ENCODE measurements at regions not wholly inside any gene's neighbourhood (a gene's known extent, or its start where the extent isn't known, plus 50 kb on each side); places are given as distances from the start of the nearest gene placed in this dataset.
A peak's percentile ranks its signal among the peaks of the same experiment; 100 is the strongest.

- peaks cover 4 to 5% of the 10 kb centered on the region in 2 donors for H3K9me3 Mint-ChIP-seq
- ATAC-seq (no peak), DNase-seq (no peak)
- H3K4me3 Mint-ChIP-seq, result no peak overlapping the region
- H3K27me3 Mint-ChIP-seq, result peaks cover 14% of the 10 kb centered on the region
- H3K27ac Mint-ChIP-seq, result no peak overlapping the region
- H3K4me1 Mint-ChIP-seq, result no peaks in the 10 kb centered on the region
Observed at GRCh38 chr20:21653628-21654027, 51.8 kb upstream of the PAX1 start.

GRCh38 chr20:21643417-21643816 lies 62.0 kb upstream of the PAX1 start:
- H3K4me3 Mint-ChIP-seq, result no peak overlapping the region
- H3K27ac Mint-ChIP-seq, result no peak overlapping the region
- H3K9me3 Mint-ChIP-seq, result peaks cover 17 to 21% of the 10 kb centered on the region in 2 donors
- DNase-seq (no peak), ATAC-seq (no peak)
- no peaks in the 10 kb centered on the region for H3K4me1 Mint-ChIP-seq
- H3K27me3 Mint-ChIP-seq, result peaks cover 9% of the 10 kb centered on the region

GRCh38 chr20:21640556-21640955 lies 64.9 kb upstream of the PAX1 start:
- Mint-ChIP-seq H3K27ac (no peak overlapping the region), H3K27me3 (peaks cover 9% of the 10 kb centered on the region), H3K9me3 (peaks cover 9 to 14% of the 10 kb centered on the region in 2 donors), H3K4me1 (no peaks in the 10 kb centered on the region), H3K4me3 (no peak overlapping the region)
- DNase-seq (no peak), ATAC-seq (no peak)

GRCh38 chr20:21633829-21634228 lies 71.6 kb upstream of the PAX1 start:
- no peak overlapping the region for H3K27ac Mint-ChIP-seq
- no peaks in the 10 kb centered on the region for H3K4me1 Mint-ChIP-seq
- ATAC-seq (no peak), DNase-seq (no peak)
- H3K9me3 Mint-ChIP-seq, result no peaks in the 10 kb centered on the region
- no peak overlapping the region for H3K4me3 Mint-ChIP-seq
- peaks cover 26% of the 10 kb centered on the region for H3K27me3 Mint-ChIP-seq

- H3K9me3 Mint-ChIP-seq, result no peaks in the 10 kb centered on the region
- H3K27me3 Mint-ChIP-seq, result peaks cover 34% of the 10 kb centered on the region
- no peak for ATAC-seq
- no peak overlapping the region for H3K4me3 Mint-ChIP-seq
- H3K27ac Mint-ChIP-seq, result no peak overlapping the region
- H3K4me1 Mint-ChIP-seq, result no peaks in the 10 kb centered on the region
- no peak for DNase-seq
Observed at GRCh38 chr20:21632735-21633053, 72.8 kb upstream of the PAX1 start.

- no peak for DNase-seq
Observed at GRCh38 chr20:21632031-21632734, 73.3 kb upstream of the PAX1 start.

GRCh38 chr20:21628800-21629199 lies 76.7 kb upstream of the PAX1 start:
- H3K27me3 Mint-ChIP-seq, result peaks cover 60% of the 10 kb centered on the region
- H3K4me1 Mint-ChIP-seq, result no peaks in the 10 kb centered on the region
- H3K9me3 Mint-ChIP-seq, result peaks cover 0 to 2% of the 10 kb centered on the region in 2 donors
- DNase-seq (no peak), ATAC-seq (no peak)
- no peak overlapping the region for H3K4me3 Mint-ChIP-seq
- H3K27ac Mint-ChIP-seq, result no peak overlapping the region

More at GRCh38 chr20:21632031-21632734, 73.3 kb upstream of the PAX1 start:
- Mint-ChIP-seq H3K27me3 (peaks cover 34% of the 10 kb centered on the region), H3K27ac (no peak overlapping the region), H3K4me3 (no peak overlapping the region), H3K4me1 (no peaks in the 10 kb centered on the region), H3K9me3 (no peaks in the 10 kb centered on the region)
- no peak for ATAC-seq

- H3K4me3 Mint-ChIP-seq, result no peak overlapping the region
- ATAC-seq, result no peak
- DNase-seq, result no peak
- peak overlapping the region in 1 of 2 donors; percentile 9 for H3K27ac Mint-ChIP-seq
- H3K9me3 Mint-ChIP-seq, result peaks cover 0 to 5% of the 10 kb centered on the region in 2 donors
- H3K4me1 Mint-ChIP-seq, result peaks cover 7% of the 10 kb centered on the region
- peaks cover 51% of the 10 kb centered on the region for H3K27me3 Mint-ChIP-seq
Observed at GRCh38 chr20:21623781-21624094, 81.7 kb upstream of the PAX1 start.

- DNase-seq, result no peak
- no peak for ATAC-seq
- Mint-ChIP-seq H3K27me3 (peaks cover 46% of the 10 kb centered on the region), H3K27ac (peak overlapping the region in 1 of 2 donors; percentile 49), H3K4me3 (no peak overlapping the region), H3K9me3 (peaks cover 0 to 5% of the 10 kb centered on the region in 2 donors), H3K4me1 (peaks cover 7% of the 10 kb centered on the region)
Observed at GRCh38 chr20:21623074-21623780, 82.2 kb upstream of the PAX1 start.

GRCh38 chr20:21622097-21622857 lies 83.2 kb upstream of the PAX1 start:
- ATAC-seq (no peak), DNase-seq (no peak)
- Mint-ChIP-seq H3K4me3 (no peak overlapping the region), H3K27me3 (peaks cover 43% of the 10 kb centered on the region), H3K27ac (no peak overlapping the region), H3K4me1 (peaks cover 7% of the 10 kb centered on the region), H3K9me3 (peaks cover 0 to 5% of the 10 kb centered on the region in 2 donors)

GRCh38 chr20:21618759-21619416 lies 86.6 kb upstream of the PAX1 start:
- ATAC-seq (no peak), DNase-seq (no peak)
- Mint-ChIP-seq H3K27me3 (peaks cover 42% of the 10 kb centered on the region), H3K27ac (no peak overlapping the region), H3K4me3 (no peak overlapping the region), H3K4me1 (peaks cover 7% of the 10 kb centered on the region), H3K9me3 (peaks cover 0 to 4% of the 10 kb centered on the region in 2 donors)

- DNase-seq, result peak; percentile 36 to 47
- no peak overlapping the region for H3K27ac Mint-ChIP-seq
- no peaks in the 10 kb centered on the region for H3K9me3 Mint-ChIP-seq
- ATAC-seq, result peak; percentile 69
- no peak overlapping the region for H3K4me3 Mint-ChIP-seq
- peaks cover 48% of the 10 kb centered on the region for H3K27me3 Mint-ChIP-seq
- no peaks in the 10 kb centered on the region for H3K4me1 Mint-ChIP-seq
Observed at GRCh38 chr20:21615617-21616080, 89.8 kb upstream of the PAX1 start.

- no peak overlapping the region for H3K27ac Mint-ChIP-seq
- no peaks in the 10 kb centered on the region for H3K9me3 Mint-ChIP-seq
- H3K27me3 Mint-ChIP-seq, result peaks cover 48% of the 10 kb centered on the region
- no peak for ATAC-seq
- no peak overlapping the region for H3K4me3 Mint-ChIP-seq
- H3K4me1 Mint-ChIP-seq, result no peaks in the 10 kb centered on the region
- DNase-seq, result no peak
Observed at GRCh38 chr20:21614980-21615379, 90.5 kb upstream of the PAX1 start.

- H3K27me3 Mint-ChIP-seq, result peaks cover 56% of the 10 kb centered on the region
- H3K4me3 Mint-ChIP-seq, result no peak overlapping the region
- DNase-seq, result no peak
- no peak for ATAC-seq
- no peaks in the 10 kb centered on the region for H3K4me1 Mint-ChIP-seq
- no peaks in the 10 kb centered on the region for H3K9me3 Mint-ChIP-seq
- peak overlapping the region in 1 of 2 donors; percentile 67 for H3K27ac Mint-ChIP-seq
Observed at GRCh38 chr20:21613512-21613911, 92.0 kb upstream of the PAX1 start.

GRCh38 chr20:21609981-21610380 lies 95.5 kb upstream of the PAX1 start:
- ATAC-seq, result no peak
- Mint-ChIP-seq H3K4me3 (no peak overlapping the region), H3K9me3 (peaks cover 0 to 19% of the 10 kb centered on the region in 2 donors), H3K27ac (no peak overlapping the region), H3K4me1 (no peaks in the 10 kb centered on the region), H3K27me3 (peaks cover 71% of the 10 kb centered on the region)
- no peak for DNase-seq
